ENCODE measurements at regions not wholly inside any gene's neighbourhood (a gene's known extent, or its start where the extent isn't known, plus 50 kb on each side); places are given as distances from the start of the nearest gene placed in this dataset.

DNA sequence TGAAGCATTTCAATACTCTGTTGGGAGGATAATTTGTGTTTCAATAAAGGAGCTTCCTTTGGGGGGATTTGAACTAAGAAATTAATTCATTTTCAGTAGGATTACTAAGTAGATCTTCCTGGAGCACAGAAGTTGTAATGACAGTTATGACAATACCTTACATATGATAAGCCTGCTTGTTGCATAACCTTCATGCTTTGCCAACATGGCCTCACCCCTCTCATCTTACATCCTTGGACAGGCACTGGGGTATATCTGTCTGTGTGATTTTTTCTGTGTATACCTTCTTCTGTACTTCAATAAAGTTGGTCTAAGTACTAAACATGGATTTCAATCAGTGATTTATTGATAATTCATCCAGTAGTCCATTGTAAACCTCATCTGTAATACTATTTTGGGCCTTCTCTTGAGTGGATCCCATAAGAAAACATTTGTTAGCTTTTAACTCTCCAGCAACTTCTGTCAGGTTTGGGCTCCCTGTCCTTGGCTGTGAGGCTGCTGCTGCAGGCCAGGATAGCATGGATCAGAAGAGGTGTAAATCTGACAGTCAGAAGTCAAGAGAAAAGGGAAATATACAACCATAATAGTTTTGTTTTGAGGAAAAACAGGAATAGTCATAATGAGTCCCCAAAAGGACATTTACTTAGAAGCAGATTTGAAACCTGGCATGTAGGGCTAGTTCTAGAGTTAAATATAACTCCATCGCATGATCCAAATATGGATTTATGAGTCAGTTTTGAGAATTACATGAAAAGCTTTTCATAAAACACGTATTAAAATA lies 422.2 kb downstream of the KLF5 start:
- TF ChIP-seq POLR2A (IDR thresholded peaks at IDR 0.05; ENCODE audit: low read depth, low read length) (no peak), SMC3 (IDR thresholded peaks at IDR 0.05; ENCODE audit: low read depth, low read length) (no peak), NFE2L2 (IDR thresholded peaks at IDR 0.05; ENCODE audit: low read depth, low read length) (no peak), MAZ (IDR thresholded peaks at IDR 0.05; ENCODE audit: borderline replicate concordance, low read depth, low read length) (no peak), BHLHE40 (IDR thresholded peaks at IDR 0.05; ENCODE audit: low read depth, low read length) (no peak), FOS (IDR thresholded peaks at IDR 0.05; ENCODE audit: low read depth, low read length) (no peak), CEBPB (IDR thresholded peaks at IDR 0.05; ENCODE audit: low read depth, low read length) (no peak)
- TF ChIP-seq, protein P1, sequence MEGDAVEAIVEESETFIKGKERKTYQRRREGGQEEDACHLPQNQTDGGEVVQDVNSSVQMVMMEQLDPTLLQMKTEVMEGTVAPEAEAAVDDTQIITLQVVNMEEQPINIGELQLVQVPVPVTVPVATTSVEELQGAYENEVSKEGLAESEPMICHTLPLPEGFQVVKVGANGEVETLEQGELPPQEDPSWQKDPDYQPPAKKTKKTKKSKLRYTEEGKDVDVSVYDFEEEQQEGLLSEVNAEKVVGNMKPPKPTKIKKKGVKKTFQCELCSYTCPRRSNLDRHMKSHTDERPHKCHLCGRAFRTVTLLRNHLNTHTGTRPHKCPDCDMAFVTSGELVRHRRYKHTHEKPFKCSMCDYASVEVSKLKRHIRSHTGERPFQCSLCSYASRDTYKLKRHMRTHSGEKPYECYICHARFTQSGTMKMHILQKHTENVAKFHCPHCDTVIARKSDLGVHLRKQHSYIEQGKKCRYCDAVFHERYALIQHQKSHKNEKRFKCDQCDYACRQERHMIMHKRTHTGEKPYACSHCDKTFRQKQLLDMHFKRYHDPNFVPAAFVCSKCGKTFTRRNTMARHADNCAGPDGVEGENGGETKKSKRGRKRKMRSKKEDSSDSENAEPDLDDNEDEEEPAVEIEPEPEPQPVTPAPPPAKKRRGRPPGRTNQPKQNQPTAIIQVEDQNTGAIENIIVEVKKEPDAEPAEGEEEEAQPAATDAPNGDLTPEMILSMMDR (conservative IDR thresholded peaks at IDR 0.05; ENCODE audit: low read depth, low read length) = no peak
- TF ChIP-seq, protein P2, sequence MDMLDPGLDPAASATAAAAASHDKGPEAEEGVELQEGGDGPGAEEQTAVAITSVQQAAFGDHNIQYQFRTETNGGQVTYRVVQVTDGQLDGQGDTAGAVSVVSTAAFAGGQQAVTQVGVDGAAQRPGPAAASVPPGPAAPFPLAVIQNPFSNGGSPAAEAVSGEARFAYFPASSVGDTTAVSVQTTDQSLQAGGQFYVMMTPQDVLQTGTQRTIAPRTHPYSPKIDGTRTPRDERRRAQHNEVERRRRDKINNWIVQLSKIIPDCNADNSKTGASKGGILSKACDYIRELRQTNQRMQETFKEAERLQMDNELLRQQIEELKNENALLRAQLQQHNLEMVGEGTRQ (IDR thresholded peaks at IDR 0.05; ENCODE audit: low read depth, low read length) = no peak
